Right lobe of liver (tissue), 6 donors: ENCODE measurements at regions not wholly inside any gene's neighbourhood (a gene's known extent, or its start where the extent isn't known, plus 50 kb on each side); places are given as distances from the start of the nearest gene placed in this dataset.

ENCODE experiments used
- ATAC-seq, 4 donors: fragments of 200-7000 bp; cut with Tn5 transposase; one replicate each; pipeline ENCODE4 v1.9.1; 2020; ENCODE audit warnings: mild to moderate bottlenecking in 4 of 4, moderate library complexity in 4 of 4
- DNase-seq, 3 donors: peaks; one replicate each; pipeline ENCODE4 v3.0.0-alpha.2; 2020
- H3K27ac ChIP-seq, 3 donors: fragments of 200-600 bp; one replicate each; pipeline ENCODE4 v1.8.0; 2022
- H3K27me3 ChIP-seq, 2 donors: fragments of 200-600 bp; one replicate each; pipeline ENCODE4 v1.8.0; 2022
- H3K36me3 ChIP-seq, 4 donors: fragments of 200-600 bp; sonication (generic) in 1 of 4; one replicate each; pipeline versions ENCODE4 v1.5.1 to v1.8.0; 2017 to 2022; ENCODE audit warnings: control low read depth in 1 of 4
- H3K4me1 ChIP-seq, 4 donors: fragments of 200-600 bp; sonication (generic) in 1 of 4; one replicate each; pipeline versions ENCODE4 v1.5.1 to v1.8.0; 2017 to 2022; ENCODE audit warnings: control low read depth in 1 of 4
- H3K4me3 ChIP-seq, 3 donors: fragments of 200-600 bp; one replicate each; pipeline ENCODE4 v1.8.0; 2022
- H3K9me3 ChIP-seq, 4 donors: fragments of 200-600 bp; sonication (generic) in 1 of 4; one replicate each; pipeline versions ENCODE4 v1.5.1 to v1.8.0; 2017 to 2022; ENCODE audit warnings: control low read depth in 1 of 4
- CTCF ChIP-seq, 4 donors: fragments of 200-600 bp in 3 of 4; fragments of 450-650 bp in 1 of 4; IDR thresholded peaks; one replicate each; pipeline versions ENCODE4 v1.5.1 to v1.8.0; 2016 to 2022; ENCODE audit warnings: antibody characterized with exemption in 4 of 4, mild to moderate bottlenecking in 2 of 4
- POLR2A ChIP-seq: fragments of 450-650 bp; IDR thresholded peaks from one replicate; pipeline ENCODE4 v1.6.1; 2017; ENCODE audit warnings: antibody characterized with exemption, mild to moderate bottlenecking
- WGBS: methylation state at CpG from one replicate; pipeline ENCODE4 v1.1.6; 2018; ENCODE audit warnings: low coverage, low lambda C conversion rate; ENCODE audit not compliant: insufficient coverage; ENCODE audit errors: missing lambda C conversion rate; 5-methylcytosine and 5-hydroxymethylcytosine counted together
- intact Hi-C, 2 donors: fragments of 100-400 bp; cut with DNase I; formaldehyde crosslinking; loops; one replicate each; pipeline versions ENCODE4 v1.11.2 to v1.14.1; 2022
- donor health status: DM: no; HTN: yes; CAD: no.
- donor health status: DM: no; HTN: no; CAD: no.
- donor health status: DM: no; HTN: no; CAD: no.
- donor health status: DM: no; HTN: yes; CAD: no.
- donor health status: DM: no; HTN: yes; CAD: no.

- Histone ChIP-seq H3K4me1 (peaks cover 0 to 81% (median 50%) of the 10 kb centered on the region in 4 donors), H3K27me3 (no peaks in the 10 kb centered on the region), H3K4me3 (no peak overlapping the region), H3K27ac (peak overlapping the region in 1 of 3 donors; percentile 13), H3K36me3 (no peaks in the 10 kb centered on the region), H3K9me3 (no peaks in the 10 kb centered on the region)
- TF ChIP-seq CTCF (IDR thresholded peaks at IDR 0.05) = no peak
- TF ChIP-seq POLR2A = no peak
- intact Hi-C loops = no loop called here
- WGBS = 63% methylated on average over 10 of the region's 13 CpGs
- no peak for ATAC-seq
- no peak for DNase-seq
These were observed 241.7 kb downstream of the SEC14L1 start for GRCh38 chr17:77382356-77382911.

GRCh38 chr17:77382966-77383612, 242.3 kb downstream of the SEC14L1 start:
- ATAC-seq (no peak), DNase-seq (no peak)
- no peaks in the 10 kb centered on the region for H3K27me3 ChIP-seq
- WGBS = 87% methylated on average over 5 of the region's 8 CpGs
- peaks cover 0 to 81% (median 49%) of the 10 kb centered on the region in 4 donors for H3K4me1 ChIP-seq
- H3K9me3 ChIP-seq = no peaks in the 10 kb centered on the region
- H3K36me3 ChIP-seq = no peaks in the 10 kb centered on the region
- no peak for TF ChIP-seq POLR2A
- TF ChIP-seq CTCF (IDR thresholded peaks at IDR 0.05) = no peak
- H3K4me3 ChIP-seq = no peak overlapping the region
- intact Hi-C loops = no loop called here
- H3K27ac ChIP-seq = peak overlapping the region in 2 of 3 donors; percentile 48 to 59

- WGBS = 15% methylated on average over 11 of the region's 29 CpGs
- ATAC-seq = peak; percentile 11 to 39 (median 31)
- DNase-seq = peak; percentile 62 to 80 (median 79)
These were observed 243.1 kb downstream of the SEC14L1 start for GRCh38 chr17:77383613-77384608.

More at GRCh38 chr17:77383613-77384608, 243.1 kb downstream of the SEC14L1 start:
- peaks cover 0 to 81% (median 51%) of the 10 kb centered on the region in 4 donors for H3K4me1 ChIP-seq
- no peak for TF ChIP-seq POLR2A
- TF ChIP-seq CTCF (IDR thresholded peaks at IDR 0.05) = no peak
- H3K27ac ChIP-seq = peak overlapping the region in 2 of 3 donors; percentile 48 to 59
- H3K36me3 ChIP-seq = no peaks in the 10 kb centered on the region
- no peaks in the 10 kb centered on the region for H3K27me3 ChIP-seq
- intact Hi-C loops = no loop called here
- no peaks in the 10 kb centered on the region for H3K9me3 ChIP-seq
- H3K4me3 ChIP-seq = no peak overlapping the region
